HUES48 (cell line): ENCODE measurements at regions not wholly inside any gene's neighbourhood (a gene's known extent, or its start where the extent isn't known, plus 50 kb on each side); places are given as distances from the start of the nearest gene placed in this dataset.
"Not testable (repeated sequence)": the region's sequence is repeated elsewhere in the genome, so short reads cannot be mapped to it uniquely, and the experiment has no call there.

Experiments
- H3K27ac ChIP-seq: one replicate; pipeline ENCODE4 v1.7.0; 2013; ENCODE audit warnings: low read depth, low read length, inconsistent platforms
- H3K27me3 ChIP-seq: 2 replicates; pipeline ENCODE4 v1.6.1; 2013; ENCODE audit warnings: mild to moderate bottlenecking, low read length; ENCODE audit not compliant: control insufficient read depth, insufficient read depth
- H3K36me3 ChIP-seq: 2 replicates; pipeline ENCODE4 v1.6.1; 2013; ENCODE audit warnings: low read length; ENCODE audit not compliant: control insufficient read depth, insufficient read depth
- H3K4me1 ChIP-seq: 2 replicates; pipeline ENCODE4 v1.6.1; 2013; ENCODE audit warnings: mild to moderate bottlenecking, low read length; ENCODE audit not compliant: control insufficient read depth, insufficient read depth
- H3K4me3 ChIP-seq: 2 replicates; pipeline ENCODE4 v1.5.1; 2013; ENCODE audit warnings: mild to moderate bottlenecking, low read depth, low read length
- H3K9ac ChIP-seq: 2 replicates; pipeline ENCODE4 v1.6.1; 2013; ENCODE audit warnings: mild to moderate bottlenecking, low read depth, low read length, moderate library complexity
- H3K9me3 ChIP-seq: 2 replicates; pipeline ENCODE4 v1.6.1; 2013; ENCODE audit warnings: low read length; ENCODE audit not compliant: control insufficient read depth, insufficient read depth

- Histone ChIP-seq H3K27ac (no peak overlapping the region), H3K4me1 (no peaks in the 10 kb centered on the region), H3K27me3 (peaks cover 40% of the 10 kb centered on the region), H3K36me3 (no peaks in the 10 kb centered on the region), H3K9ac (no peak overlapping the region), H3K9me3 (no peaks in the 10 kb centered on the region), H3K4me3 (no peak overlapping the region)
These were observed 114.2 kb downstream of the BRMS1L start for GRCh38 chr14:35940291-35940690.

- H3K9me3 ChIP-seq, result no peaks in the 10 kb centered on the region
- no peak overlapping the region for H3K9ac ChIP-seq
- no peak overlapping the region for H3K27ac ChIP-seq
- no peaks in the 10 kb centered on the region for H3K4me1 ChIP-seq
- no peaks in the 10 kb centered on the region for H3K36me3 ChIP-seq
- no peak overlapping the region for H3K4me3 ChIP-seq
- H3K27me3 ChIP-seq, result peaks cover 40% of the 10 kb centered on the region
These were observed 112.6 kb downstream of the BRMS1L start for GRCh38 chr14:35938770-35939169.

- H3K4me3 ChIP-seq, result no peak overlapping the region
- H3K9ac ChIP-seq, result no peak overlapping the region
These were observed 108.4 kb downstream of the BRMS1L start for GRCh38 chr14:35934499-35934898.

GRCh38 chr14:35932659-35933159 lies 106.6 kb downstream of the BRMS1L start:
- H3K4me1 ChIP-seq, result no peaks in the 10 kb centered on the region
- peaks cover 10% of the 10 kb centered on the region for H3K27me3 ChIP-seq
- no peak overlapping the region for H3K27ac ChIP-seq
- H3K9ac ChIP-seq, result no peak overlapping the region
- no peak overlapping the region for H3K4me3 ChIP-seq
- no peaks in the 10 kb centered on the region for H3K36me3 ChIP-seq
- no peaks in the 10 kb centered on the region for H3K9me3 ChIP-seq

More at GRCh38 chr14:35934499-35934898, 108.4 kb downstream of the BRMS1L start:
- no peaks in the 10 kb centered on the region for H3K9me3 ChIP-seq
- peaks cover 28% of the 10 kb centered on the region for H3K27me3 ChIP-seq
- no peaks in the 10 kb centered on the region for H3K36me3 ChIP-seq
- no peaks in the 10 kb centered on the region for H3K4me1 ChIP-seq
- H3K27ac ChIP-seq, result no peak overlapping the region

GRCh38 chr14:35932136-35932535 lies 106.0 kb downstream of the BRMS1L start:
- H3K4me1 ChIP-seq, result no peaks in the 10 kb centered on the region
- H3K27ac ChIP-seq, result no peak overlapping the region
- H3K4me3 ChIP-seq, result no peak overlapping the region
- no peak overlapping the region for H3K9ac ChIP-seq
- H3K9me3 ChIP-seq, result no peaks in the 10 kb centered on the region
- H3K36me3 ChIP-seq, result no peaks in the 10 kb centered on the region
- peaks cover 4% of the 10 kb centered on the region for H3K27me3 ChIP-seq

- H3K4me3 ChIP-seq, result no peak overlapping the region
- no peak overlapping the region for H3K9ac ChIP-seq
- no peaks in the 10 kb centered on the region for H3K27me3 ChIP-seq
- no peaks in the 10 kb centered on the region for H3K4me1 ChIP-seq
- H3K27ac ChIP-seq, result no peak overlapping the region
- no peaks in the 10 kb centered on the region for H3K36me3 ChIP-seq
- no peaks in the 10 kb centered on the region for H3K9me3 ChIP-seq
These were observed 105.2 kb downstream of the BRMS1L start for GRCh38 chr14:35931346-35931745.

- Histone ChIP-seq H3K9ac (no peak overlapping the region), H3K4me3 (no peak overlapping the region), H3K27ac (no peak overlapping the region), H3K36me3 (no peaks in the 10 kb centered on the region), H3K9me3 (no peaks in the 10 kb centered on the region), H3K4me1 (no peaks in the 10 kb centered on the region), H3K27me3 (no peaks in the 10 kb centered on the region)
These were observed 103.0 kb downstream of the BRMS1L start for GRCh38 chr14:35929186-35929585.

GRCh38 chr14:35927727-35928126 lies 101.6 kb downstream of the BRMS1L start:
- Histone ChIP-seq H3K9me3 (no peaks in the 10 kb centered on the region), H3K4me3 (no peak overlapping the region), H3K36me3 (no peaks in the 10 kb centered on the region), H3K27me3 (no peaks in the 10 kb centered on the region), H3K27ac (no peak overlapping the region), H3K9ac (no peak overlapping the region), H3K4me1 (no peaks in the 10 kb centered on the region)

GRCh38 chr14:35925319-35925718 lies 99.2 kb downstream of the BRMS1L start:
- Histone ChIP-seq H3K9ac (no peak overlapping the region), H3K27me3 (no peaks in the 10 kb centered on the region), H3K36me3 (no peaks in the 10 kb centered on the region), H3K4me1 (no peaks in the 10 kb centered on the region), H3K9me3 (no peaks in the 10 kb centered on the region), H3K4me3 (no peak overlapping the region), H3K27ac (no peak overlapping the region)

GRCh38 chr14:35922590-35922989 lies 96.5 kb downstream of the BRMS1L start:
- not testable (repeated sequence) for H3K4me1 ChIP-seq, H3K27ac ChIP-seq, H3K27me3 ChIP-seq, H3K4me3 ChIP-seq, H3K9ac ChIP-seq, H3K9me3 ChIP-seq, H3K36me3 ChIP-seq

- Histone ChIP-seq H3K4me3 (no peak overlapping the region), H3K27me3 (no peaks in the 10 kb centered on the region), H3K36me3 (no peaks in the 10 kb centered on the region), H3K9ac (no peak overlapping the region), H3K27ac (no peak overlapping the region), H3K4me1 (no peaks in the 10 kb centered on the region), H3K9me3 (no peaks in the 10 kb centered on the region)
These were observed 95.6 kb downstream of the BRMS1L start for GRCh38 chr14:35921745-35922144.
